Uterus (tissue), 3 donors: ENCODE measurements at regions not wholly inside any gene's neighbourhood (a gene's known extent, or its start where the extent isn't known, plus 50 kb on each side); places are given as distances from the start of the nearest gene placed in this dataset.

Experiments used
- DNase-seq, 2 donors: peaks; one replicate each; pipeline ENCODE4 v3.0.0-alpha.2; 2019 to 2020
- H3K27ac ChIP-seq, 2 donors: fragments of 200-600 bp; sonication (generic); 1 replicate in 1 of 2; 2 replicates in 1 of 2; pipeline ENCODE4 v1.5.1; 2016 to 2018
- H3K27me3 ChIP-seq, 2 donors: fragments of 200-600 bp; sonication (generic); one replicate each; pipeline ENCODE4 v1.5.1; 2018 to 2019; ENCODE audit warnings: control low read depth in 1 of 2
- H3K36me3 ChIP-seq, 2 donors: fragments of 200-600 bp; sonication (generic); one replicate each; pipeline ENCODE4 v1.5.1; 2019; ENCODE audit warnings: control low read depth in 1 of 2
- H3K4me1 ChIP-seq, 2 donors: fragments of 200-600 bp; sonication (generic); one replicate each; pipeline ENCODE4 v1.5.1; 2018 to 2019; ENCODE audit warnings: control low read depth in 1 of 2
- H3K4me3 ChIP-seq, 2 donors: fragments of 200-600 bp; sonication (generic); 1 replicate in 1 of 2; 2 replicates in 1 of 2; pipeline ENCODE4 v1.5.1; 2018 to 2019; ENCODE audit warnings: mild to moderate bottlenecking in 1 of 2
- H3K9me3 ChIP-seq, 2 donors: fragments of 200-600 bp; sonication (generic); one replicate each; pipeline ENCODE4 v1.5.1; 2019; ENCODE audit warnings: control low read depth in 1 of 2
- POLR2A ChIP-seq, 2 donors: fragments of 450-650 bp; IDR thresholded peaks; one replicate each; pipeline ENCODE4 v1.6.1; 2016; ENCODE audit warnings: antibody characterized with exemption in 2 of 2, mild to moderate bottlenecking in 1 of 2, moderate library complexity in 1 of 2
- intact Hi-C: fragments of 100-400 bp; cut with DNase I; formaldehyde crosslinking; loops from one replicate; pipeline ENCODE4 v1.15.1; 2023; ENCODE audit warnings: low total_unique reads
- TF ChIP-seq, protein P1 (sequence below), 4 experiments: fragments of 200-600 bp in 2 of 4; fragments of 450-650 bp in 2 of 4; sonication (generic) in 2 of 4; IDR thresholded peaks; one replicate each; pipeline ENCODE4 v1.5.1; 2016 to 2019; ENCODE audit warnings: antibody characterized with exemption in 4 of 4, mild to moderate bottlenecking in 2 of 4, moderate library complexity in 1 of 4
- donor health status: DM: yes; HTN: yes; CAD: no.

DNA sequence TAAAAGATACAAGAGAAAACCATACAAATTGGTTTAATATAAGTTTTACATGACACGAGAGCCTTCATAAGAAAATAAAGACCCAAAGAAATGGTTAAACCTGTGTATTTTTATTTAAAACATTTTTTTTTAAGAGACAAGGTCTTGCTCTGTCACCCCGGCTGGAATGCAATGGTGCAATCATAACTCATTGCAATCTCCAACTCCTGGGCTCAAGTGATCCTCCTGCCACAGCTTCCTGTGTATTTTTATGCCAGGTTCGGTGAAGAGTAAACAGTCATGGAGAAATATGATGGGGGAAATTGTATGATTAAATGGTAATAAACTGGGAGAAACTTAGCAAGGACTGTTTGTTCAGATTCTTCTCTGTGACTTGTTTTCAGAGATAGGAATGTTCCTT is 441.0 kb downstream of the TUSC7 start:
- DNase-seq = no peak
- no peaks in the 10 kb centered on the region for H3K4me1 ChIP-seq
- TF ChIP-seq, protein P1, sequence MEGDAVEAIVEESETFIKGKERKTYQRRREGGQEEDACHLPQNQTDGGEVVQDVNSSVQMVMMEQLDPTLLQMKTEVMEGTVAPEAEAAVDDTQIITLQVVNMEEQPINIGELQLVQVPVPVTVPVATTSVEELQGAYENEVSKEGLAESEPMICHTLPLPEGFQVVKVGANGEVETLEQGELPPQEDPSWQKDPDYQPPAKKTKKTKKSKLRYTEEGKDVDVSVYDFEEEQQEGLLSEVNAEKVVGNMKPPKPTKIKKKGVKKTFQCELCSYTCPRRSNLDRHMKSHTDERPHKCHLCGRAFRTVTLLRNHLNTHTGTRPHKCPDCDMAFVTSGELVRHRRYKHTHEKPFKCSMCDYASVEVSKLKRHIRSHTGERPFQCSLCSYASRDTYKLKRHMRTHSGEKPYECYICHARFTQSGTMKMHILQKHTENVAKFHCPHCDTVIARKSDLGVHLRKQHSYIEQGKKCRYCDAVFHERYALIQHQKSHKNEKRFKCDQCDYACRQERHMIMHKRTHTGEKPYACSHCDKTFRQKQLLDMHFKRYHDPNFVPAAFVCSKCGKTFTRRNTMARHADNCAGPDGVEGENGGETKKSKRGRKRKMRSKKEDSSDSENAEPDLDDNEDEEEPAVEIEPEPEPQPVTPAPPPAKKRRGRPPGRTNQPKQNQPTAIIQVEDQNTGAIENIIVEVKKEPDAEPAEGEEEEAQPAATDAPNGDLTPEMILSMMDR (IDR thresholded peaks at IDR 0.05) = no peak
- TF ChIP-seq POLR2A (IDR thresholded peaks at IDR 0.05) = no peak
- no peaks in the 10 kb centered on the region for H3K9me3 ChIP-seq
- H3K27me3 ChIP-seq = no peaks in the 10 kb centered on the region
- intact Hi-C loops = no loop called here
- H3K36me3 ChIP-seq = no peaks in the 10 kb centered on the region
- H3K27ac ChIP-seq = no peak overlapping the region
- no peak overlapping the region for H3K4me3 ChIP-seq

DNA sequence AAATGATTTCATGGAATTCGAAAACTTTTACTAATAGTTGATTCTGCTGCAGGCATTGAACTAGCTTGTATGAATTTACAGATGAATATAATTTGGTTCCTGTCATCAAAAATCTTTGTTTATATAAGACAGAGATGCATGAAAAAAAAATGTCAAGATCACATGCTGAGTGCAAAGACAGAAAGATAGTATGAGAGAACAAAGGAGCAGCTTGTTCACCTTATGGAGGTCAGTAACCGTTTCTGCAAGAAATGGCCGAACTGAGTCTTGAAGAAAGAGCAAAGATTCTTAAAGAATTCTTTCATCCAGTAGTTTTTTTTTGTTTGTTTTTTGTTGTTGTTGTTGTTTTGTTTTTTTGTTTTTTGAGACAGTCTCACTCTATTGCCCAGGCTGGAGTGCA is 450.6 kb downstream of the TUSC7 start:
- H3K27ac ChIP-seq = no peak overlapping the region
- H3K9me3 ChIP-seq = no peaks in the 10 kb centered on the region
- no peaks in the 10 kb centered on the region for H3K36me3 ChIP-seq
- H3K27me3 ChIP-seq = no peaks in the 10 kb centered on the region
- DNase-seq = no peak
- no peak overlapping the region for H3K4me3 ChIP-seq
- TF ChIP-seq, protein P1 (IDR thresholded peaks at IDR 0.05) = no peak
- no peak for TF ChIP-seq POLR2A (IDR thresholded peaks at IDR 0.05)
- intact Hi-C loops = no loop called here
- no peaks in the 10 kb centered on the region for H3K4me1 ChIP-seq

DNA sequence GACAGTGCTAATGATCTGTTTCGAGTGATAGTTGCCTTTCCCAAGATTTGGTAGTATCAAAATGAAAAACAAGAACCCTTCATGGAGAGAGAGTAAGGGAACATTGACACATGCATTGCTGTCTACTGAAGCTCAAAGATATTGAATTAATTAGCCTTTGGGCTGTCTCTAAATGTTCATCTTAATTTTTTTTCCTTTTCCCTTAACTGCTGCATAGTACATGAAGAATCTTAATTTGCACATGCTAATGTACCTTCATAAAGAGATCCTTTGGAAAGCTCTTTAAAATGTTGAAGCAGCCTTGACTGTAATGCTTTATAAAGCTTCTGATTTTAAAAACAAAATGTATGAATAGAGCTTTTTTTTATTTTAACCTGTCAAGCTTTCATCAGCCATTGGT is 452.2 kb downstream of the TUSC7 start:
- no peak overlapping the region for H3K4me3 ChIP-seq
- H3K4me1 ChIP-seq = no peaks in the 10 kb centered on the region
- H3K27me3 ChIP-seq = no peaks in the 10 kb centered on the region
- intact Hi-C loops = no loop called here
- no peak for DNase-seq
- H3K36me3 ChIP-seq = no peaks in the 10 kb centered on the region
- no peak overlapping the region for H3K27ac ChIP-seq
- no peak for TF ChIP-seq POLR2A (IDR thresholded peaks at IDR 0.05)
- TF ChIP-seq, protein P1 (IDR thresholded peaks at IDR 0.05) = no peak
- H3K9me3 ChIP-seq = no peaks in the 10 kb centered on the region

DNA sequence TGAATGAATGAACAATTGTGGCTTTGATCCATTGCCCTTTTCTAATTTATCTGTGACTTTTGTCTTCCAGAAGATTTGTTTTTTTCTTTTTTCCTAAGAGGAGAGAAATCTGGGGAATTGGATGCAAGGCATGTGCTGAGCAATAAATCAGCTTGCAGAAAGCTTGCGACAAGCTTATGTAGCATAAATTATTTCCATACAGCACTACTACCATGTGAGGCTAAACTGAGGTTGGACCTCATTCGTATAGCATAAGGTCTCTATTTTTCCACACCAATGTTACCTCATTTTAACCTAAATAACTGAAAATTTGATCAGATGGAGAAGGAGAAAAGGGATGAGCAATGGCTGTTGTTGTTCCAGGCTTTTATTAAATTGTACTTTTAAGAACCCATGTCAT is 455.6 kb downstream of the TUSC7 start:
- no peak overlapping the region for H3K4me3 ChIP-seq
- no peaks in the 10 kb centered on the region for H3K9me3 ChIP-seq
- no peaks in the 10 kb centered on the region for H3K4me1 ChIP-seq
- H3K27ac ChIP-seq = no peak overlapping the region
- H3K27me3 ChIP-seq = no peaks in the 10 kb centered on the region
- TF ChIP-seq, protein P1 (IDR thresholded peaks at IDR 0.05) = no peak
- TF ChIP-seq POLR2A (IDR thresholded peaks at IDR 0.05) = no peak
- intact Hi-C loops = no loop called here
- DNase-seq = no peak
- H3K36me3 ChIP-seq = no peaks in the 10 kb centered on the region

DNA sequence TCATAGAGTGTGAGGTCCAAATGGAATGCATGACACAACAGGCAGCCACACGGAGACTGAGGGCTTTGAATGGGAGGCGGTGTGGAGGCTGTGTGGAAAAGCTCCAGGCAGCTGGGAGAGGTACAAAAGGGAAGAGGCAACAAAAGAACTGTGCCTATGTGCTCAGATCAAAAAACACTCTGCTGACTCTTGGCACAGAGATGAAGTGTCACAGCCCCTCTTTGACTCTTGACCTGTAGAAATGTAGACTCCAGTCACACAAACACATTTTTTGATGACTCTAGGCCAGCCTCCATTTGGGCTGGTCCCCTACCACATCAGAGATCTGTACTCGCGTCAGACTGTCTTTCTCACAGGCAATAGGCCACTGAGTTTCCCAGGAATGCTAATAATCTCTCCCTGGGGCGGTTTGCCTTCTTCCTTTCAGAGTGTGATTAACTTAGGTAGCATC is 456.0 kb downstream of the TUSC7 start:
- Histone ChIP-seq H3K36me3 (no peaks in the 10 kb centered on the region), H3K27ac (no peak overlapping the region), H3K4me3 (no peak overlapping the region), H3K9me3 (no peaks in the 10 kb centered on the region), H3K27me3 (no peaks in the 10 kb centered on the region), H3K4me1 (no peaks in the 10 kb centered on the region)
- intact Hi-C loops = no loop called here
- TF ChIP-seq POLR2A (IDR thresholded peaks at IDR 0.05) = no peak
- TF ChIP-seq, protein P1 (IDR thresholded peaks at IDR 0.05) = no peak
- no peak for DNase-seq
